NCI-H1105 (cell line): ENCODE measurements at regions not wholly inside any gene's neighbourhood (a gene's known extent, or its start where the extent isn't known, plus 50 kb on each side); places are given as distances from the start of the nearest gene placed in this dataset.

Source experiments
- DNase-seq: peaks from one replicate; lab custom pipeline; 2025; lab: John Stamatoyannopoulos, UW

DNA sequence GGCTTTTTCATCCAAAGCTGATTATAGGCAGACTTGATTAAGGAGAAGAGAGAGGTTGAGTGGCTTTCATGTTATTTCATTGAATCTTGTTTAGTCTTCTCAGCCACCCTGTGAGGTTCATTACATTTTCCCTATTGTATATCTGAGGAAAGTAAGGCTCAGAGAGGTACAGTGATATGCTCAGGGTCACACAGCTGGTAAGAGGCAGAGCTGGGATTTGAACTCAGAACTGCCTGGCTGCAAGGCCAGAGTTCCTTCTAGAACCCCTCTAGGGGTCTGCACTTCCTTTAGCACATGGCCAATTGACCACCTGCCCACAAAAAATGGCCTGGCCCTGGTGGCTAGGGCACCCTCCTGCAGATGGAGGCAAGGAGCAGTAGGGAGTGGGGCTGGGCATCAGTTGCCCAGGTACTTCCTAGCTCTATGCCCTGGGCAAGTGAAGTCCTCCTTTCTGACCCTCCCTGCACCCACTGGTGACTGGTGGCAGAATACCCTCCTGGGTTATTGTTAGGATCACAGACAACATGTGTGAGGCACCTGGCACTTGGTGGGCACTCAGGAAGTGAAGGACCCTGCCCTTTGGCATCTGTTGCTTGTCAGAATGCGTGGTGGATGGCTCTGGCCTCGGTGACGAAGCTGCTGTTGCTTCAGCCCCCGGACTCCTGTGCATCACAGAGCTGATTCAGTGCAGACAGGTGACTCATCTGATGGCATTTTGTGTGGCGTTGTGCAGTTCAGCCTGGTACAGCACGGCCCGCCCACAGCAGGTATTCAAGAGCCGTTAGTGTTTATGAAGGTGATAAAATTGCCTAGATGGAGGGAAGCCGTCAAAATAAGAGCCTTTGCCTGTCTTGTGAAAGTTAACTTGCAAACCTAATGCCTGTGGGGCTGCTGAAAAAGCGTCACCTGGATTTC lies 115.8 kb downstream of the SLC25A47 start:
- no peak for DNase-seq

DNA sequence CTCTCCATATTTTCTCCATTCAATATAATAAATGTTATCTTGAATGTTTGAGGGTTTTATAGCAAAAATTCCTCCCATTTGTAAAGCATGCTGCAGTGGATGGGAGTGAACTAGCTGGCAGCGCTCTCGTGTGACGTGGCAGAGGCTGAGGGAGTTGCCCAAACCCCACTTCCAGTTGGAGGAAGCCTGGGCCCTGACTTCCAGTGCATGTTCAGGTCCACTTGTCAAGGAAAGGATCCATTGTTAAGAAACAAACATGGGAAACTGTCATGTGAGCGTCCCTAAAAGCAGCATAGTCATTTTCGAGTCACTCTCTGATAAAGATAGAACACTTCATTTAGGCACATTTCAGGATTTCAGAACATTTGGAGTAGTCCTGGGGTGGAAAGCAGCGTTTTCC lies 116.6 kb downstream of the SLC25A47 start:
- no peak for DNase-seq

DNA sequence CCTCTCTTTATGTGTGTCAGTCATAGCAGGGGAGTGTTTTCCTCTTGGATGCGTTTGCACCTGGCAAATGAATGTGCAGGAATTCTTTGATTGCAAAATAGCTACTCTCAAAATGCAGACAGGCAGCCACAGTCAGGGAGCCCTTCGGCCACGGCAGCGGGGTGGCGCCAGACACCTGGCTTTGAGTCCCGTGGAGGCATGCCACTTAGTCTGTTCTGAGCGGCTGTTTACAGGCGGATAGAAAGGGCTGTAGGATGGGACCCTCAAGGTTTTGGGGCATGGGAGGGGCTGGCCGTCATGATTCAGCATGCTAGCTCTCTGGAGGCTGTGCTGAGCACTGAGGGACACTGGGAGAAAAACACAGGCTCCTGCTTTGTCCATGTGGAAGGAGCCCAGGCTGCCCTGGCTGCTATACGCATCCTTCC lies 117.1 kb downstream of the SLC25A47 start:
- DNase-seq, result peak; percentile 87

DNA sequence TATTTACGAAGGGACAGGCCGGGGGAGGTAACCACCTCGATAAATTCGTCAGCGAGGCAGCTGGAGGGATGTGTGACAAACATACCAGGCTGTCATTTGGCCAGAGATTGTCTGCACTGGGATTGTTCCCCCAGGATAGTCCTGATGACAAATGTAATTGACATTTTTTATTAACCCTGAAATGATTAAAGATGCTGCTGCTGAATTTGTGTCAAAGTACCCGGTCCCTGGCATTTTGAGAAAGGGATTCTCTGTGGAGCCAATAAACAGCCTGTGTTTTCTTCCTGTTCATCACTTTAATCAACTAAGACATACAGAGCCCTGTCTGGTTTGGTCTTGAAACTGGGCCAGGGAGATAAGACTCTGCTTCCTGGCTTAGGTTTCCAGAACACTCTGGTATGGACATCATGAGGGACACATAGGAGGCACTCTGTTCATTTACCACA lies 117.6 kb downstream of the SLC25A47 start:
- no peak for DNase-seq

DNA sequence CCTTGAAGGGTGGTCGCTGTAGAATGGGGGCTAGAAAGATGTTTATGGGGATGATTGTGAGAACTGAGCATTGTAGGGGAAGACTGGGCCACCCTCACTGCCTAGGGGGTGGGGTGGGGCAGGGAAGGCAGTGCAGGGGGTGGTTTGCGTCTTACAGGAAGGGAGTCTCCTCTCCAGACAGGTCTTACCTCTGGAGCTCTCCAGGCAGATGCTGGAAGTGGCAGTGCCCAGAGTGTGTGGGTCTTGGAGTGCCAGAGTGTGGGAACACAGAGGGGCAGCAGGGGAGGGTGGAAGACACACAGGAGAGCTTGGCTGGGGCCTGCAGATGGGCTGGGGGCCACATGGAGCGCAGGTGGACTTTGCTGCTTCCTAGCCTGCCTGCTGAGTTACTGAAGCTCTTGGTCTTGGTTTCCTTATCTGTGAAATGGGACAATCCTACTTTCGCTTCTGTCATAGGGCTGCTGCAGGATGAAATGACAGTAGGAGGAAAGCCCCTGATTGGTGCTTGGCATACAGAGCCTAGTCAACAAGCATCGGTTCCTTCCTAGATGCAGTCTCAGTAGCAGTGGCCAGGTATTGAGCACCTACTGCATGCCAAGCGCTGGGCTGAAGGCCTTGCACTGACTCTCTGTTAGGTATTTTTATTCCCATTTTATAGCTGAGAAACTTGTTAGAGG lies 118.3 kb downstream of the SLC25A47 start:
- no peak for DNase-seq

DNA sequence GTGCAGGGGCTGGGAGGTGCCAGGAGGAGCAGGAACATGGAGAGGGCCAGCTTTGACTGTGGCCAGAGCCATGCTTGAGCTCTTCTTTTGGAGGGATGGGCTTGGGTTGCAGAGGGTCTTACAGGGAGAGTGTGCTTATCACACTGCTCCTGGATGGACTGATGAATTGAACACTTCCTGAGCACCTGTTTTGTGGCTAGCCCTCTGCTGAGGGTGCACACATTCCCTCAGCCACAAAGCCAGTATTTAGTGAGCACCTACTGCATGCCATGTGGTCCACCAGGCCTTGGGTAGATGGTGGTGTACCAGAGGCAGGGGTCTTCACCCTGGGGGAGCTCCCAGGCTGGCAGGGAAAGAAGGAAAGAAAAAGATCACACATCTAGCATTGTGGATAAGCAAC lies 118.9 kb downstream of the SLC25A47 start:
- no peak for DNase-seq

DNA sequence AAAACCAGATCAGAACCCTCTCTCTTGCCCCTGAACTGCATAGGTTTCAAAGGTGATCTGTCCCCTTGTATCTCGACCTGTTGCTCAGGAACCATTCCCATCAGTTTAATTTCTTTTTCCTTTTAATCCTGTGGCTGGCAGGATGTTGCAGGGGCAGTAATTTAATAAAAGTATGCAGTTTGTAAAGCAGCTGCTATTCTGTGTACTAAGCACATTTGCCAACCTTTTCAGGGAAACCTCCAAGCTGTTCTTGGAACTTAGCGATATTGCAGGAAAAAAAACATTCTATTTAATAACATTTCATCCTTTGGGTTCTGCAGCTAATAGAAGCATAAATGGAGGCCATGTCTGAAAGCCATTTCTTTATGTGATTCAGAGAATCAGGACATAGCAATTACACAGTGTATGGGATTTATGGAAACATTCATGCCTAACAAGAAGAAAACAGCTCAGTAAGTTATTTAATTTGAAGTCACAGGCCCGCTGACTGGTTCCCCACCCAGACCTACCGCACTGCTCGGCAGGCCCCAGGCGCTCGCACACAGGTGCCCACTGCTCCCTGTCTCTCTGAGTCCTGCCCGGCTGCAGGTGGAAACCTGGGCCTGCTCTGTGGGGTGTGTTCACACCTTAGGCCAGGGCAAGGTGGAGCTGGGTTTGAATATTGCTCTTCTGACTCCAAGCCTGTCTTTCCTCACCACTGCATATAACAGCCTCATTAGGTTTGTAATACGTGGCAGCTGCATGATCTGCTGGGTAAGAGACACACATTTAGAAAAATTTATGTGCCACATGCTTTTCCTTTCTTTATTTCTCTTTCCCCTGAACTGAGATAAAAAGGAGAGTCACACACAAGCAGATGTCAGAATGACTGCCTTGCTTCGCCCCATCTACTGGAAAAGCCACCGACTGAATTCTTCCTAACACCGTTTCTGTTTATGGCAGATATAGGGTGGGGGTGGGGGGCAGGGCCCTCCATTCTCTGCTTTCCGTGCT lies 119.7 kb downstream of the SLC25A47 start:
- DNase-seq, result no peak

DNA sequence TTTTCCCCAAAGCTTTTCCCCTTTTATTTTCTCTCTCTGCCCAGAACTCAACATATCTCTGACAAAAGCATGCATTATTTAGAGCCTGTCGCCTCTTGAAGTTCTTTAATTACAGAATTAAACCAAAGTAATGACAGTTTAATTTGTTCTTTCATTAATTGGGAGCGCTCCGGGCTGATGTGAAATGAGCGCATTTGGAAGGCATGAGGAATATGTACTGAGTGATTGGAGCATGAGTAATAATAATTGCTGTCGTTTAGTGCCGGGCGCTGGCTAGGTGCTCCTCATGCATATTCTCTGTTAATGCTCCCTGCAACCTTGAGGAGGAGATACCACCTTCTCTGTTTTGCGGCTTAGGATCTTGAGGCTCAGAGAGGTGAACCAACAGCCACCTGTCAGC lies 120.5 kb downstream of the SLC25A47 start:
- no peak for DNase-seq

DNA sequence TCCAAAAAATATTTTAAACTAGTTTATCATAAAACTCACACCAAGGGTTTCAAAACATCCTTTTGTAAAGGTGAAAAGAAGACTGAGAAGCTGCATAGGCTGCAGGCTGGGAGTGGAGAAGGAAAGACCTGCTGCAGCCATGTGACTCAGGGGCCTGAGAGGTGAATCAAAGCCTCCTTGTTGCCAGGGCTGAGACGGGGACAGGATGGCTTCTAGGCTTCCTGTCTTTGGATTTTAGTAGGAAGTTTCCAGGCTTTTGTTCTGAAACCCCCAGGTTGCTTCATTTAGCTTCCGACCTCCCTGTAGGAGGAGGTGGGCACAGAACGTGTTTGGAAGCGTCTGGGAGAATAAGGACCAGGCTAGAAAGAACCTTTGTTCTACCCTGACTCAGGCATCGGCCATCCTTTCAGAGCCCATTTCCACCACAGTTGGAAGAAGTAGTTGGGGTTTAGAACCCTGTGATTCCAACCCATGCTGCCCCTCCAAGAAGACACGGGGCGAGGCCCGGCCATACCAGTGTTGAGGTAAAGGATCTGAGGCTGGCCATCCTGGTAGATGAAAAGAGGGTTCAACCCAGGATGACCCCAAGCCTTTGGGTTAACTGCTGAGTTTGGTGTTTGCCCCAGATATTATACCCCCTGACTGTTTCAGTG lies 122.4 kb downstream of the SLC25A47 start:
- no peak for DNase-seq

DNA sequence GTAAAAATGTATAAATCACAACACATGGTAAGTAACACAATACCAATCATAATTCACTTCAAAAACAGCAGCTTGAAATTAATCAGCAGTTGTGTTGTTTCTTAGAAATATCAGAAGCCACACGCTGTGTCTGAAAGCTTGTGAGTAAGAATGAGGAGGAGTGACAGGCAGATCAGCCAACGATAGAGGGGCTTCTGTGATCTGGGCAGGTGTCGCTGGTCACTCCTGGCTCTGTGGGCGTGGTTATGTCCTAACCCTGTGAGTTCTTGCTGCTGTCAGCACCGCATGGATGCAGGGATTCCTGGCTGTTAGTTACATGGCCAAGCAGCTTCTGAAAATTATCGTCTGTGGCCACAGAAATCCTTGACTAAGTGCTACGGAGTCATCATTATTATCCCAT lies 123.4 kb downstream of the SLC25A47 start:
- peak; percentile 29 for DNase-seq

DNA sequence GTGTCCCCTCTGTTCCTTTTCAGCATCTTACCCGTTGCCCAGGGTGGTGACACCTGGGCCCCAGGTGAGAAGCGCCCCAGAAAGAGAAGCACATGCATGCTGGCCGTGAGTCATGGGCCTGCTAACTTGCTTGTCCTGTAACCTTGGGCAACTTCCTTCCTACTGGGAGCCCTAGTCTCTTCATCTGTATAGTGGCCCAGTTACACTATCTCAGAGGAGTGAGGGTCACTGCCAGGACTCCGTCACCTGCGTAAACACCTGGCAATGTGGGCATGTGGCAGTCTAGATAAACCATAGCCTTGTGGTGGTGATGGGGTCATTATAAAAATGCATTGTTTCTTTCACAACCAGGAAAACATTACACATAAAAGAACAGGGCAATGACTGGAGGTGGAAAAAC lies 125.2 kb downstream of the SLC25A47 start:
- DNase-seq, result no peak

DNA sequence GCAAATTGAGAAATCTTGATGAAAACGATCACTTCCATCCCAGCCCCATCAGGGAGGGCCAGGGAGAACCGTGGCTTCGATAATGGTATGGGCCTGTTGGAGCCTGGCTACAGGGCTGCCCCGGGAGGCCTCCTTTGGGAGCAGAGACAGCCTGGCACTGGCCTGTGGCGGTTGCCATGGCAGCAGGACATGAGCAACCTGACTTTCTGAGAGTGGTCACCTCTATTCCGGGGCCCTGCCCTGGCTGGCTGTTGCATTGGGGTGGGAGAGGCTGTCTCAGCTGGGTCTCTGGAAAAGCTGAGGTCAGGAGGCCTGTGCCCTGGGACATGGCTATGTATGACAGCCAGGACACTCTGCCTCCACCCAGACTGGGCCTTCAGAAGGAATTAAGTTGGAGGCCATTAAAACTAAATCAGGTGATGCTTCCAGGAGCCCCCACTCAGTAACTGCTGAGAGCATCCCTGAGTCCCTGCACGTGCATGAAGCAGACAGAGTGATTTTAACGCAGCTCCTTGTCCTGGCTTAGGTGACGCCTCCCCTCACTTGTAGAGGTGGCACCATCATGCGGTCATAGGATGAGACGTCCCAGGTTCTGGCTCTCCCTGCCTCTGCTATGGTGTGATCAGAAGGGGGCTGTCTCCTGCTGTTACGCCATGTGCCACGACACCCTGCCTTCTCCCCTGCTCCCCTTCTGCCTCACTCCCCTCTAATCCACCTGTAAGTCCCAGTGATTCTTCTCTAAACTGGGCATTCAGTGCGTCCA lies 126.3 kb downstream of the SLC25A47 start:
- DNase-seq, result no peak

DNA sequence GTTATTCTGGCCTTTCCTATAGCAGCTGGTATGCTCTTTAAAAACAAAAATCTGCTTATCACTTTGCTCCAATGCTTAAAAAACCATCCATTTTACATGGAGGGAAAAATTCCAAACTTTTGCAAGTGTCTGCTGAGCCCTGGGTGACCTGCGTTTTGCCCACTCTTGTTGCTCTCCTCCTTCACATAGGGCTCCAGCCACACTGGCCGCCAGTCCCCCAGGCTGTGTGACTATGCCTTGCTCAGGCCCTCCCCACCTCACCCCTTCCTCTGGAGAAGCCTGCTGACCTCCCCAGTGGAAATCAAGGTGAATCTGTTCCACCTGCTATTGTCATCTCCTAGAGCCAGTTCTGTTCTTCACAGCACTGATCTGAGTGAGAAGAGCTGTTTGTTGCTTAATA lies 126.9 kb downstream of the SLC25A47 start:
- no peak for DNase-seq

DNA sequence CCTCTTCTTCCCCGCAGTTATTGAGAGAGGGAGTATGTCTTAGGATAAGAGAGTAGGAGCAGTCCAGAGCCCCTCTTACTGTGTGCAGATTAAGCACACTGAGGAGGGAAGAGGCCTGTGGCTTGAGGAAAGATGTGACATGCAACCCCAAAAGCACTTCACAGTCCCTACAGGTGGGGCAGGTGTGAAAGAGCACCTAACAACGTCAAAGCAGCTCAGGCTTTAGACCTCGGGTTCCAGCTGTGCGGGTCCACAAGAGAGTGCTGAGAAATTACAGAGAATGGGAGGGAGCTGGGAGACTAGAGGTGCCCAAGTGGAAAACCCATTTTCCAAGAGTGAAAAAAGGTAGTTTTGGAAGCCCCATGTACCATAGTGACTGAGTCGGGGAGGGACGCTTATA lies 127.6 kb downstream of the SLC25A47 start:
- no peak for DNase-seq

DNA sequence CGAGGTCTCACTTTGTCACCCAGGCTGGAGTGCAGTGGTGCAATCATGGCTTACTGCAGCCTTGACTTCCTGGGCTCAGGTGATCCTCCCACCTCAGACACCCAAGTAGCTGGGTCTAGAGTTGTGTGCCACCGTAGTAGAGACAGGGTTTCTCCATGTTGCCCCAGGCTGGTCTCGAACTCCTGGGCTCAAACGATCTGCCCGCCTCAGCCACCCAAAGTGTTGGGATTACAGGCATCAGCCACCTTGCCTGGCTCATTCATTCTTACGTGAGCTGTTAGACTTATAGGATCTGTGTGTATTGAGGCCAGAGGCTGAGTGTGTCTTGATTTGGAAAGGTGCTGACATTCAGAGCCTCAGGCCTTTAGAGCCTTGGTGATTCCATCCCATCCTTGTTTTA lies 128.1 kb downstream of the SLC25A47 start:
- DNase-seq, result no peak

DNA sequence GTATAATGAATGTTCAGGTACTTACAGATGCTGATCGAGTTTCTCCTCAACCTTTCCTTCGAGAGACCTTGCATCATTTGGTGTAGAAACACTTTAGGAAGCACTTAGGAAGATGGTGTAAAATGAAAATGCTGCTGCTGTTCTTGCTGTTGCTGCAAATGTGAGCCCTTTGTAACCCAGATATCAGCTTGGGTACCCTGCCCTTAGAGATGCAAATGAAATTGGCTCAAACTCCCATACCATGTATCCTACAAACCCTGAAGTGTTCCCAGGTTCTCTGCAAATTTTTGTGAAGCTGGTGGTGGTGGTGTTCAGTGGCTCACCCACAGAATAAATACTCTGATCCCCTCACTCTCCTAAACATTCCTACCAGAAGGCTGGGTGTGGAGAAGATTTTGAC lies 130.8 kb downstream of the SLC25A47 start:
- no peak for DNase-seq

DNA sequence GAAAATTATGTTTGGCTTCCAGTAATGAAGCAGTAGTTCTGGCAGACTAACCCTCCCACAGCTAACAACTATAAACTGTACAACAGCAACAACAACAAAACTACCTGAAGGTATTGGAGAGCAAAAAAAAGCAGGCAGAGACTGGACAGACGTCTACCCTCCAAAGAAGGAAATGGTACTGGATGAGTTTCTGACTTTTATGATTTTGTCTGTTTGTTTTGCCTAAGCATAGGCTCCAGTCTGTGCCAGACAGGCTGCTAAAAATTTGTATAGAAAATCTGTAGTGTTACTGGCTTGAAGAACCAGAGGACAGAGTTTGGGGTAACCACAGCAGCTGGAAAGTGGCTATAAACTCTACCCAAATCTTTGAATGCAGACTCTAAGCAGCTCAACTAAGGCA lies 131.3 kb downstream of the SLC25A47 start:
- no peak for DNase-seq

DNA sequence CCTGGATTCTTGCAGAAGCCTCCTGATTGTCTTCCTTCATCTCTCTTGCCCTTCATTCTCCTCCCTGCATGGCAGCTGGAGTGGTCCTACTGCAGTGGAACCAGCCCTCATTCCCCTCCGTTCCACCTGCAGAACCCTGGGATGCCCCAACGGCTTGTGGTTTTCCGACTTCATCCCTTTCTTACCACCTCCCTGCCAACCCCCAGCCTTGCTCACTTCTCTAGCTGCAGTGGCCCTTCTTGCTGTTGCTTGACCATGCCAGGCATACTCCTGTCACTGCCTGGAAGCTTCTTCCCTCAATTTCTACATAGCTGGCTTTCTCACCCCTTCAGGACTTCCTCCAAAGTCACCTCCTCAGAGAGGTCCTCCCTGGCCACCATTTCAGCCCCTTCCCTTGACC lies 123.3 kb downstream of the BEGAIN start:
- DNase-seq, result no peak

DNA sequence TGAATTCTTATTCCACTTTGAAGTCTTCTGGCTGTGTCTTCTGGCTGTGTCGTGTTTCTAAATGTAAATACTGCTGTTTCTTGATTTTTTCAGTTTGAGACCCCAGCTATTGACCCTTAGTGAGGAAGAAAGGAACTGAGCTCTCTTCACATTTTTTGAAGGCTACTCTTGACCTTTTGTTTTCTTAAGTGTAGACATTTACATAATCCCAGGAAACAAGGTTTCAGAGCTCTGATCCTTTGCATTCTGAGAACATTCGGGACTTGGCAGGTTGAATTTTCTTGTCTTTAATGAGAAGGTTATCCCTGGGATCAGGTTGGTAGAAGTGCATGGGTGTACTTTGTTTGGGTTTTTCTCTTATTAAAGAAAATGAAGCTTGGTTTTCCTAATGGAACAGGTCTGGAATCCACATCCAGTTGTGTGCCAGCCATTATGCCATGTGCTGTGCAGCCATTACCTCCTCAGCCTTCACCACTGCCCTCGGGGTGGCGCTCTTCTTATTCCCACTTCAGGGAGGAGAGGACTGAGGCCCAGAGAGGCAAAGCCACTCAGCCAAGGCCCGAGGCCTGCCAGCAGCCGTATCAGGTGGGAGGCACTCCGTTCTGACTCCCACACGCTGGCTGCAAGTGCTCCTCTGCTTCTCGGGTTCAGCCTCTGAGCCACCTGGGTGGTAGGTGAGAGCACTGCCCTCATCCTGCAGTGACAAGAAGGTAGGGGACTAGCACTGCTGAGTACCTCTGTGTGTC lies 120.9 kb downstream of the BEGAIN start:
- DNase-seq, result no peak
